DND-41 (cell line): ENCODE measurements at regions not wholly inside any gene's neighbourhood (a gene's known extent, or its start where the extent isn't known, plus 50 kb on each side); places are given as distances from the start of the nearest gene placed in this dataset.

Experiments
- ATAC-seq: fragments of 200-7000 bp; cut with Tn5 transposase; 3 replicates; pipeline ENCODE4 v1.9.1; 2021; ENCODE audit warnings: low read depth; ENCODE audit not compliant: insufficient read depth
- DNase-seq: peaks from one replicate; pipeline ENCODE4 v3.0.0-alpha.2; 2020
- H2AFZ ChIP-seq: 2 replicates; pipeline ENCODE4 v1.6.0; 2012; ENCODE audit warnings: low read depth, low read length
- H3K27ac ChIP-seq: 2 replicates; pipeline ENCODE4 v1.5.1; 2012; ENCODE audit warnings: low read length, inconsistent platforms
- H3K27me3 ChIP-seq: fragments of 200-600 bp; sonication (generic); 2 replicates; pipeline ENCODE4 v1.6.0; 2012; ENCODE audit warnings: low read length, mild to moderate bottlenecking, inconsistent platforms; ENCODE audit not compliant: insufficient read depth, poor library complexity
- H3K36me3 ChIP-seq: 2 replicates; pipeline ENCODE4 v1.5.1; 2012; ENCODE audit warnings: low read length, inconsistent platforms; ENCODE audit not compliant: insufficient read depth
- H3K4me1 ChIP-seq: 2 replicates; pipeline ENCODE4 v1.5.1; 2012; ENCODE audit warnings: mild to moderate bottlenecking, low read length; ENCODE audit not compliant: insufficient read depth
- H3K4me2 ChIP-seq: 2 replicates; pipeline ENCODE4 v1.6.0; 2012; ENCODE audit warnings: mild to moderate bottlenecking, moderate library complexity, low read length, inconsistent platforms; ENCODE audit not compliant: insufficient read depth
- H3K4me3 ChIP-seq, 2 experiments: fragments of 200-600 bp in 1 of 2; shearing (Covaris generic) in 1 of 2; 2 replicates each; pipeline ENCODE4 v1.5.1; 2012 to 2016; ENCODE audit warnings: inconsistent platforms in 2 of 2, low read length in 2 of 2, mild to moderate bottlenecking in 2 of 2, low read depth in 1 of 2, moderate library complexity in 1 of 2
- H3K79me2 ChIP-seq: 2 replicates; pipeline ENCODE4 v1.6.0; 2012; ENCODE audit warnings: low read length, inconsistent platforms; ENCODE audit not compliant: insufficient read depth
- H3K9ac ChIP-seq: 2 replicates; pipeline ENCODE4 v1.6.0; 2012; ENCODE audit warnings: low read depth, mild to moderate bottlenecking, inconsistent platforms, low read length, moderate library complexity
- H3K9me3 ChIP-seq: 2 replicates; pipeline ENCODE4 v1.5.1; 2012; ENCODE audit warnings: low read length, moderate library complexity, mild to moderate bottlenecking, inconsistent platforms; ENCODE audit not compliant: insufficient read depth, severe bottlenecking
- H4K20me1 ChIP-seq: 2 replicates; pipeline ENCODE4 v1.6.0; 2012; ENCODE audit warnings: low read length; ENCODE audit not compliant: insufficient read depth
- CTCF ChIP-seq: IDR thresholded peaks from 2 replicates; pipeline ENCODE4 v1.5.1; 2012; ENCODE audit warnings: borderline replicate concordance, low read length, moderate library complexity, mild to moderate bottlenecking; ENCODE audit not compliant: poor library complexity, severe bottlenecking; ENCODE audit errors: extremely low read depth
- EZH2 ChIP-seq: IDR thresholded peaks from 3 replicates; pipeline ENCODE4 v1.6.1; 2012; ENCODE audit warnings: borderline replicate concordance, low read depth, mild to moderate bottlenecking, moderate library complexity, low read length, inconsistent platforms; ENCODE audit not compliant: severe bottlenecking

- no peak overlapping the region for H3K27ac ChIP-seq
- no peak for TF ChIP-seq EZH2
- H3K4me3 ChIP-seq = no peak overlapping the region
- no peaks in the 10 kb centered on the region for H3K4me1 ChIP-seq
- H3K27me3 ChIP-seq = peaks cover 10% of the 10 kb centered on the region
- H4K20me1 ChIP-seq = no peaks in the 10 kb centered on the region
- no peak overlapping the region for H3K4me2 ChIP-seq
- DNase-seq (peak; percentile 66), ATAC-seq (peak; percentile 98)
- H3K36me3 ChIP-seq = no peaks in the 10 kb centered on the region
- no peak overlapping the region for H3K9ac ChIP-seq
- no peaks in the 10 kb centered on the region for H3K9me3 ChIP-seq
- H3K79me2 ChIP-seq = no peaks in the 10 kb centered on the region
- H2AFZ ChIP-seq = no peak overlapping the region
Observed at GRCh38 chr2:129011466-129012061, 692.9 kb upstream of the HS6ST1 start.

- Histone ChIP-seq H3K9ac (no peak overlapping the region), H2AFZ (no peak overlapping the region), H3K4me2 (no peak overlapping the region), H3K27me3 (peaks cover 10% of the 10 kb centered on the region), H3K4me1 (no peaks in the 10 kb centered on the region), H3K79me2 (no peaks in the 10 kb centered on the region), H4K20me1 (no peaks in the 10 kb centered on the region), H3K9me3 (no peaks in the 10 kb centered on the region), H3K36me3 (no peaks in the 10 kb centered on the region), H3K27ac (no peak overlapping the region), H3K4me3 (no peak overlapping the region)
- ATAC-seq (no peak), DNase-seq (no peak)
- no peak for TF ChIP-seq EZH2
- TF ChIP-seq CTCF = no peak
Observed at GRCh38 chr2:129014432-129014831, 695.8 kb upstream of the HS6ST1 start.

- H3K79me2 ChIP-seq = no peaks in the 10 kb centered on the region
- no peak for DNase-seq
- H3K36me3 ChIP-seq = no peaks in the 10 kb centered on the region
- H3K4me1 ChIP-seq = no peaks in the 10 kb centered on the region
- no peak overlapping the region for H3K4me3 ChIP-seq
- H3K4me2 ChIP-seq = no peak overlapping the region
- H4K20me1 ChIP-seq = no peaks in the 10 kb centered on the region
- no peaks in the 10 kb centered on the region for H3K9me3 ChIP-seq
- no peak for ATAC-seq
- no peak overlapping the region for H3K27ac ChIP-seq
- no peak overlapping the region for H3K9ac ChIP-seq
- no peak overlapping the region for H2AFZ ChIP-seq
- TF ChIP-seq CTCF (no peak), EZH2 (no peak)
- H3K27me3 ChIP-seq = peaks cover 10% of the 10 kb centered on the region
Observed at GRCh38 chr2:129015397-129016285, 697.0 kb upstream of the HS6ST1 start.

GRCh38 chr2:129016972-129017371 is 698.3 kb upstream of the HS6ST1 start:
- DNase-seq (no peak), ATAC-seq (no peak)
- no peak overlapping the region for H3K27ac ChIP-seq
- peaks cover 6% of the 10 kb centered on the region for H3K27me3 ChIP-seq
- H3K9me3 ChIP-seq = no peaks in the 10 kb centered on the region
- no peak overlapping the region for H3K4me3 ChIP-seq
- H4K20me1 ChIP-seq = no peaks in the 10 kb centered on the region
- H3K79me2 ChIP-seq = no peaks in the 10 kb centered on the region
- TF ChIP-seq CTCF (no peak), EZH2 (no peak)
- no peaks in the 10 kb centered on the region for H3K36me3 ChIP-seq
- H3K9ac ChIP-seq = no peak overlapping the region
- no peaks in the 10 kb centered on the region for H3K4me1 ChIP-seq
- no peak overlapping the region for H3K4me2 ChIP-seq
- H2AFZ ChIP-seq = no peak overlapping the region
